ENCODE measurements at regions not wholly inside any gene's neighbourhood (a gene's known extent, or its start where the extent isn't known, plus 50 kb on each side); places are given as distances from the start of the nearest gene placed in this dataset.

- H3K4me3 ChIP-seq: no peak overlapping the region
- H3K27ac ChIP-seq: no peak overlapping the region
Observed at GRCh38 chrX:51437521-51437920, 58.9 kb downstream of the NUDT11 start.

- no peak overlapping the region for H3K4me3 ChIP-seq
- H3K27ac ChIP-seq: no peak overlapping the region
Observed at GRCh38 chrX:51435101-51435500, 61.3 kb downstream of the NUDT11 start.

- H3K27ac ChIP-seq: no peak overlapping the region
- H3K4me3 ChIP-seq: no peak overlapping the region
Observed at GRCh38 chrX:51421972-51422597, 74.3 kb downstream of the NUDT11 start.

GRCh38 chrX:51420610-51421009 is 75.8 kb downstream of the NUDT11 start:
- H3K4me3 ChIP-seq: no peak overlapping the region

GRCh38 chrX:51408462-51408861 is 75.8 kb downstream of the NUDT10 start:
- no peak overlapping the region for H3K4me3 ChIP-seq
- no peak overlapping the region for H3K27ac ChIP-seq

More at GRCh38 chrX:51420610-51421009, 75.8 kb downstream of the NUDT11 start:
- H3K27ac ChIP-seq: no peak overlapping the region

- H3K27ac ChIP-seq: no peak overlapping the region
- H3K4me3 ChIP-seq: no peak overlapping the region
Observed at GRCh38 chrX:51407520-51408409, 75.1 kb downstream of the NUDT10 start.

- H3K27ac ChIP-seq: no peak overlapping the region
- no peak overlapping the region for H3K4me3 ChIP-seq
Observed at GRCh38 chrX:51406688-51407519, 74.3 kb downstream of the NUDT10 start.

- H3K4me3 ChIP-seq: no peak overlapping the region
- H3K27ac ChIP-seq: no peak overlapping the region
Observed at GRCh38 chrX:51404445-51404844, 71.8 kb downstream of the NUDT10 start.

- H3K27ac ChIP-seq: peak overlapping the region in 3 of 21 experiments; percentile 44 to 66 (median 50)
Observed at GRCh38 chrX:51395810-51396728, 63.4 kb downstream of the NUDT10 start.

GRCh38 chrX:51395480-51395809 is 62.8 kb downstream of the NUDT10 start:
- Histone ChIP-seq H3K27ac (no peak overlapping the region), H3K4me3 (peak overlapping the region in 4 of 7 experiments; percentile 7 to 45 (median 30))

More at GRCh38 chrX:51395810-51396728, 63.4 kb downstream of the NUDT10 start:
- H3K4me3 ChIP-seq: peak overlapping the region; percentile 5 to 45 (median 21)

All from skin epidermis (tissue), 12 donors.